C4-2B (cell line): ENCODE measurements at regions not wholly inside any gene's neighbourhood (a gene's known extent, or its start where the extent isn't known, plus 50 kb on each side); places are given as distances from the start of the nearest gene placed in this dataset.

Experiments used
- H3K27ac ChIP-seq: fragments of 450-650 bp; 2 replicates; pipeline ENCODE4 v1.5.1; 2017
- ZFX ChIP-seq: fragments of 450-650 bp; IDR thresholded peaks from 2 replicates; pipeline ENCODE4 v1.6.1; 2017
- TF ChIP-seq, protein P1 (sequence below): fragments of 450-650 bp; conservative IDR thresholded peaks from 2 replicates; pipeline ENCODE4 v1.5.1; 2017; ENCODE audit warnings: mild to moderate bottlenecking

DNA sequence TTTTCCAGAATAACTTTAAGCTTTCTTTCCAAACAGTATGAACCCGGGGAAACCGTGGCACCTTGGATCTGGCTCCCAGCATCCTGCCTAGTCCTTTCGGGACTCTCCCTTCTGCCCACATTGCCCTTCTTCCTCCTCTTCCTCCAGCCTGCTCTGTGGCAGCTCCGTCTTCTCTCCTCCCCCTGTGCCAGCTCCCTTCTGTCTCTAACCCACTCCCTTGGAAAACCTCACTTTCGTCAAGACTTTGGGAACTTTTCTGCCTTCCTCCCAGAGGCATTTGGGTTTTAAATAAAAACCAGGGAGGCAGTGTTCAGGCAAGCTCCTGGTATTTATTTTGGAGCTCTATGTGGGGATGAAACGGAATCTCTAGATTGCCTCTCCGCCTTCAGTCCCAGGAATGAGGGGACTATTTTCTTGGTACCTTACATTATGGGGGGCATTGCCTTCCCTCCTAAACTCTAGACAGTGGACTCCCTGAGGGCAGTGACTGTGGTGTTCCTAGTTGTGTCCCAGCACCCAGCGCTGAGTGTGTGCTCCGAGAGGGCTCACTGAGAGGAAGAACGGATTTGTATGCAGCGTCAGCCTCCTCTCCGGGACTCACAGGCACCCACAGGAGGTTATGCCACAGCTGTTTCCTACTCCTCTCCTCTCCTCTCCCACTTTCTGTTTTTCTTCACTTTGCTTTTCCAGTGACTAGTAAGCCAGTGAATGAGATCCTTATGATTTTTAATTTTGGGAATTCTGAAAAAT lies 105.4 kb upstream of the MRPS22 start:
- TF ChIP-seq ZFX = no peak
- TF ChIP-seq, protein P1, sequence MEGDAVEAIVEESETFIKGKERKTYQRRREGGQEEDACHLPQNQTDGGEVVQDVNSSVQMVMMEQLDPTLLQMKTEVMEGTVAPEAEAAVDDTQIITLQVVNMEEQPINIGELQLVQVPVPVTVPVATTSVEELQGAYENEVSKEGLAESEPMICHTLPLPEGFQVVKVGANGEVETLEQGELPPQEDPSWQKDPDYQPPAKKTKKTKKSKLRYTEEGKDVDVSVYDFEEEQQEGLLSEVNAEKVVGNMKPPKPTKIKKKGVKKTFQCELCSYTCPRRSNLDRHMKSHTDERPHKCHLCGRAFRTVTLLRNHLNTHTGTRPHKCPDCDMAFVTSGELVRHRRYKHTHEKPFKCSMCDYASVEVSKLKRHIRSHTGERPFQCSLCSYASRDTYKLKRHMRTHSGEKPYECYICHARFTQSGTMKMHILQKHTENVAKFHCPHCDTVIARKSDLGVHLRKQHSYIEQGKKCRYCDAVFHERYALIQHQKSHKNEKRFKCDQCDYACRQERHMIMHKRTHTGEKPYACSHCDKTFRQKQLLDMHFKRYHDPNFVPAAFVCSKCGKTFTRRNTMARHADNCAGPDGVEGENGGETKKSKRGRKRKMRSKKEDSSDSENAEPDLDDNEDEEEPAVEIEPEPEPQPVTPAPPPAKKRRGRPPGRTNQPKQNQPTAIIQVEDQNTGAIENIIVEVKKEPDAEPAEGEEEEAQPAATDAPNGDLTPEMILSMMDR = no peak
- H3K27ac ChIP-seq = no peak overlapping the region

DNA sequence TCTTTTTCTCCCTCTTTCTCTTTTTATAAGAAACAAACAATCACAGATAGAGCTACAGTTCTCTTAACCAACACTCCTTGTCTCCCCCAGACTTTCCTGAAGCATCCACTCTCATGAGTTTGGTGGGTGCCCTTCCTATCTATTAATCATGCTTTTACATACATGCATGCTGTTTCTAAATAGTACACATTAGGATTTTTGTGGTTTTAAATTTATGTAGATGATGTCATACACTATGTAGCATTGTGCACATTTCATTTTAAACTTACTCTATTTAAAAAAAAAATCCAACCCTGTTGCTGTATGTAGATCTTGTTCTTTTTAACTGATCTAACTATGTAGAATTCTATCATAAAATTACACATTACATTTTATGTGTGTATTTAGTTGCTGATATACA lies 104.3 kb upstream of the MRPS22 start:
- H3K27ac ChIP-seq = no peak overlapping the region
- TF ChIP-seq ZFX = no peak
- TF ChIP-seq, protein P1 = no peak

DNA sequence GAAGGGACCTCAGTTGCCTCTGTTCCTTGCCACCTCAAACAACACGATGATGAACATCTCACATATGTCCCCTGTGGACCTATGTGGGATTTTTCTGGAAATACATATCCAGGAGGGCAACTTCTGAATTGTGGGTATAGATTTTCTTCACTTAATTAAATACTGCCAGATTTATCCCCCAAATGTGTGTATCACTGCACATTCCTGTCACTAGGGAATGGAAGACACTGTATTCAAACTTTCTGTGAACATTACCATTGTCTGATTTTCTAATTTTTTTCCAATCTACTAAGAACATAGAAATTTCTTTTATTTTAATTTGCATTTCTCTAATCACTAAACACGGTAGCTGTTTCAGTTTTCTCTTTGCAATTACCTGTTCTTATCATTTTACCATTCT lies 102.0 kb upstream of the MRPS22 start:
- TF ChIP-seq, protein P1 = no peak; the same call in 1 of the 2 replicates
- TF ChIP-seq ZFX = no peak
- H3K27ac ChIP-seq = no peak overlapping the region

DNA sequence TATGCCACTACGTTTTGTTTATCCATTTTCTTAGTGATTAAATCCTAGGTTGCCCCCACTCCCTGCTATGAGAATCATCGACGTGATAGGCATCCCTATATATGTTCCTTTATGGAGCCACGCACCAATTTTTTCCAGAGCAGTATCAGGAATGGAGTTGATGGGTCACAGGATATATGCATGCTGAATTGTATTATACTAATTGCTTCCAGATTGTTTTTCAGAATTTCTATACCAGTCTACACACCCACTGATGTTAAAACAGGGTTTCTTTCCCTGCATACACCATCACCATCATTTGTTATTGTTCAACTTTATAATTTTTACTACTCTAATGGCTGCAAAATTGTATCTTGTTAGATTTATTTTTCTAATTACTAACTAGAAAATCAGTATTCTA lies 100.1 kb upstream of the MRPS22 start:
- TF ChIP-seq ZFX = no peak
- TF ChIP-seq, protein P1 = no peak
- no peak overlapping the region for H3K27ac ChIP-seq

DNA sequence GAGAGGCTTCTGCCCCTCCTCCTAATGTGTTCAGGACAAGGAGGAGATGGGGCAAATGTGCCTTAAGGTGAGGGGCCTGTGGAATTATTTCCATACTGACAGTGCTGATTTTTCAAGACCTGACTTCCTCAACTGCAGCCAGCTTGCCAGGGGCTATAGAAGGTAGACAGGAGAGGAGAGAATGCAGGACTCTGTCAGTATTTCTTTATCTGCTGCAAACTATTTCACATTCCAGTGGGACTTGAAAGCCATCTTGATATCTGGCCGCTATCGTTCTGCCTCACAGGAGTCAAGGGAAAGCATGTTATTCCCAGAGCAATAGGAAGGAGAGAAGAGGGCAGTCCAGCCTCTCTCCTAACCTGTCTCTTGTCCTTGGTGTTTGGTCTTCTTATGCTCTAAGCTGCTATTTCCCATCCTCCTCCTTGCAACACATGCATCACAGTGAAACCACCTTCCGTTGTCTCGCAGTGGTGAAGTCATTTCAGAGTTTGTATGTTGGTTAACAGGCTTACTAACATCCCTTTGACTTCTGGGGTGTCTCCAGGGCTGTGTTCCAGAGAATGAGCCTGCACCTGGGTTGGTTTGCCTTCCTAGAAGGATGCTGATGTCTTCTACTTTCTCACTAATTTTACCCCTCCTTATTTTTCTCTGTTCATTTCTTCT lies 95.1 kb upstream of the MRPS22 start:
- H3K27ac ChIP-seq = no peak overlapping the region
- TF ChIP-seq, protein P1 = no peak
- TF ChIP-seq ZFX = no peak

DNA sequence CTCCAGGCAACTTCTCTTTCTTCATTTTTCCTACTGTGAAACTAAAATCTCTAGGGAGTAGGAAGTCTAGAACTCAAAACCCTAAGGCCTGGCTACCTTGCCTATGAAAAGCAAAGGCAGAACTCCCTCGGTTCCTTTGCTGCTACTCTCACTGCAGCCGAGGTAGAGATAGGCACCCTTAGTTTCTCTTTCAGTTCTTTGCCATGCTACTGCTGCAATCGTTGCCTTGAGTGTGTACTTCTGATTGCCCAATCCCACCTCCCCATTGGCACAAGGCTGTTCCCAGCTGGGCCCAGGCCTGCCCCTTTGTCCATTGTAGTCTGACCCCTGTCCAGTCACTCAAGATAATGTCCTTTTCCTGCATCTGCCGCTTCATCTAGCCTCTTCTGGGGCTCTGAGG lies 92.3 kb upstream of the MRPS22 start:
- TF ChIP-seq, protein P1 = no peak
- TF ChIP-seq ZFX = no peak
- no peak overlapping the region for H3K27ac ChIP-seq

DNA sequence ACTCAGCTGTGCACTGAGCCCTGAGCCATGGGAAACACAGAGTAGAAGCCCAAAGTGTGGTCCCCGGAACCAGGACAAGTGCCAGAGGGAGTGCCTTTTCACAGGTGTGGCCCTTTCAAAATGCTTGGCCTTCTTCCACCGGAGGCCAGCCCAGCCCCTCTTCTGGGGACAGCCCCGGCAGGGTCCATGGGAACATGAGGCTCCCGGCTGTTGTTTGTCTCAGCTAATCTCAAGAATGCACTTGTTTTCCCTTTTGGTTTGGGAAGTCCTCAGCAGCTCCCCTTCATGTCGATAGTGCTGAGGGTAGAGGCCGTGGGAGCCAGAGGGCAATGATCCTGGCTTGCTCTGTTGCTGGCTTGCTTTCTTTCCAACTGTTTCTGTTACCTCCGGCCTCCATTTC lies 91.1 kb upstream of the MRPS22 start:
- TF ChIP-seq, protein P1 = no peak
- TF ChIP-seq ZFX = no peak
- H3K27ac ChIP-seq = no peak overlapping the region
